ENCODE measurements at regions not wholly inside any gene's neighbourhood (a gene's known extent, or its start where the extent isn't known, plus 50 kb on each side); places are given as distances from the start of the nearest gene placed in this dataset.

DNA sequence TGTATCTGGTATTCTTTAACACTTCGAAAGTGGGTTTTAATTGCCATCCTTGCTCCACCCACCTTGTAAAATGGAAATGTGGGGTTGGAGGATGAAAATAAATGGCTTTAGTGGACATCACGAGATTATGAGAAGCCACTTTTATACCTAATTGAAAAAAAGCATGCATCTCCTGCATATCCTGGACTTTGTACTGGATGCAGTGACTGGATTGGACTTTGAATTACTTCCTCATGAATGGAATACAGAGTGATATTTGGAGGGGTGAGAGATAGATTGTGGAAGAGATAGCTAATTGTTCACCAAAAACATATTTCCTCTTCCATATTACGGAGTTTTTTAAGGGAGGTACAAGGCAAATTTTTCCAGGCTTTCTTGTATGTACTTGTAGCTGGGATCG lies 813.0 kb downstream of the TENT5A start:
- no peaks in the 10 kb centered on the region for H3K36me3 ChIP-seq (ENCODE audit: insufficient read depth, low read length)
- H3K9ac ChIP-seq (ENCODE audit: insufficient read length) = no peak overlapping the region
- TF ChIP-seq POLR2AphosphoS5 (IDR thresholded peaks at IDR 0.05; ENCODE audit: borderline replicate concordance, low read depth, low read length) (no peak), FOXP2 (optimal IDR thresholded peaks at IDR 0.05; ENCODE audit: control extremely low read depth, extremely low read length, insufficient read depth) (no peak), EZH2 (IDR thresholded peaks at IDR 0.05) (no peak)
- DNase-seq (ENCODE audit: low read depth, low spot score) = no peak
- no peaks in the 10 kb centered on the region; the same call in 1 of the 2 replicates for H3K9me3 ChIP-seq (ENCODE audit: low read depth, low read length)
- H3K27ac ChIP-seq = no peak overlapping the region
- no peak overlapping the region for H3K4me3 ChIP-seq

DNA sequence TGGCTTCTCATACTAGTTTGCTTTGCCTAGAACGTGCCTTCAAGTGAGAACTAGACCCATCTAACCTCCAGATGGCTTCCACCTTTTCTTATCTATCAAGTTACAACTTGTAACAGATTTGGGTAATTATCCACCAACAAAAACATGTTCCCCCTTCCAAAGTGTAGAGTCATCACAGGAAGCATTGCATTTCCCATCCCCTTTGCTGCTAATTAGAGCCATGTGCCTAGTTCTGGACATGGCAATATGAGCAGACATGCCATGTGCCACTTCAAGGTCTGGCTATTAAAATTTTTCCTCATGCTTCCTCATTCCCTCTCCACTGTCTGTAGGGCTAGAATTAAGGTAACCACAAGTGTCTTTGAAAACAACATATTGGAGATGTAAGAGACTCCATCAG lies 814.4 kb downstream of the TENT5A start:
- H3K27ac ChIP-seq = no peak overlapping the region
- no peak overlapping the region for H3K9ac ChIP-seq (ENCODE audit: insufficient read length)
- H3K36me3 ChIP-seq (ENCODE audit: insufficient read depth, low read length) = no peaks in the 10 kb centered on the region
- no peaks in the 10 kb centered on the region; the same call in 1 of the 2 replicates for H3K9me3 ChIP-seq (ENCODE audit: low read depth, low read length)
- DNase-seq (ENCODE audit: low read depth, low spot score) = no peak
- no peak overlapping the region for H3K4me3 ChIP-seq
- no peak for TF ChIP-seq EZH2 (IDR thresholded peaks at IDR 0.05)
- no peak for TF ChIP-seq FOXP2 (optimal IDR thresholded peaks at IDR 0.05; ENCODE audit: control extremely low read depth, extremely low read length, insufficient read depth)
- TF ChIP-seq POLR2AphosphoS5 (IDR thresholded peaks at IDR 0.05; ENCODE audit: borderline replicate concordance, low read depth, low read length) = no peak

DNA sequence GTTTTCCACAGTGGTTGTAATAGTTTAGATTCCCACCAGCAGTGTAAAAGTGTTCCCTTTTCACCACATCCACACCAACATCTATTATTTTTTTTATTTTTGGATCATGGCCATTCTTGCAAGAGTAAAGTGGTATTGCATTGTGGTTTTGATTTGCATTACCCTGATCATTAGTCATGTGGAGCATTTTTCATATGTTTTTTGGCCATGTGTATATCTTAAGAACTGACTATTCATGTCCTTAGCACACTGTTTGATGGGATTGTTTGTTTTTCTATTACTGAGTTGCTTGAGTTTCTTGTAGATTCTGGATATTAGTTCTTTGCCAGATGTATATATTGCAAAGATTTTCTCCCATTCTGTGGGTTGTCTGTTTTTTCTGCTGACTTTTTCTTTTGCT lies 820.1 kb downstream of the TENT5A start:
- Histone ChIP-seq H3K27ac (no peak overlapping the region), H3K9ac (ENCODE audit: insufficient read length) (no peak overlapping the region), H3K4me3 (no peak overlapping the region), H3K36me3 (ENCODE audit: insufficient read depth, low read length) (no peaks in the 10 kb centered on the region), H3K9me3 (ENCODE audit: low read depth, low read length) (no peaks in the 10 kb centered on the region; the same call in none of the 2 replicates)
- DNase-seq (ENCODE audit: low read depth, low spot score) = no peak
- no peak for TF ChIP-seq POLR2AphosphoS5 (IDR thresholded peaks at IDR 0.05; ENCODE audit: borderline replicate concordance, low read depth, low read length)
- TF ChIP-seq EZH2 (IDR thresholded peaks at IDR 0.05) = no peak
- TF ChIP-seq FOXP2 (optimal IDR thresholded peaks at IDR 0.05; ENCODE audit: control extremely low read depth, extremely low read length, insufficient read depth) = no peak

DNA sequence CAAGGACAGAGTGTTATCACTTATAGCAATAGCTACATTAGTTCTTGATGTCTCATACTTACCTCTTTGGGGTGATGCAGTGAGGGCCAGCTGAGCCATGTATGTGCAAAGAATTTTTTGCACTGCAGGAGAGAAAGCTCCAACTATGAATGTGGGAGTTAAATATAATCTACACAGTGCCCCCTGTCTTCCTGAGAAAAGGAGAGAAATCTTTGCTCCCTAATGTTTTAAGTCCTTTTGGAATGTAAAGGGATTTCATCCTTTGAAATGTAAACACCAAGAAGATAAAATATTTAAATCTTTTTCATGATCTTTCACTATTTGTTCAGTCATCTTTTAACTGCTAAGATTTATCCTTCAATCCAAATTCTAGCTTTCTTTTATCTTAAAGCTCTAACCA lies 822.1 kb downstream of the TENT5A start:
- H3K27ac ChIP-seq = no peak overlapping the region
- H3K36me3 ChIP-seq (ENCODE audit: insufficient read depth, low read length) = no peaks in the 10 kb centered on the region
- no peak overlapping the region for H3K4me3 ChIP-seq
- no peak for TF ChIP-seq FOXP2 (optimal IDR thresholded peaks at IDR 0.05; ENCODE audit: control extremely low read depth, extremely low read length, insufficient read depth)
- no peak for TF ChIP-seq EZH2 (IDR thresholded peaks at IDR 0.05)
- TF ChIP-seq POLR2AphosphoS5 (IDR thresholded peaks at IDR 0.05; ENCODE audit: borderline replicate concordance, low read depth, low read length) = no peak
- H3K9me3 ChIP-seq (ENCODE audit: low read depth, low read length) = no peaks in the 10 kb centered on the region; the same call in 1 of the 2 replicates
- H3K9ac ChIP-seq (ENCODE audit: insufficient read length) = no peak overlapping the region
- DNase-seq (ENCODE audit: low read depth, low spot score) = no peak

DNA sequence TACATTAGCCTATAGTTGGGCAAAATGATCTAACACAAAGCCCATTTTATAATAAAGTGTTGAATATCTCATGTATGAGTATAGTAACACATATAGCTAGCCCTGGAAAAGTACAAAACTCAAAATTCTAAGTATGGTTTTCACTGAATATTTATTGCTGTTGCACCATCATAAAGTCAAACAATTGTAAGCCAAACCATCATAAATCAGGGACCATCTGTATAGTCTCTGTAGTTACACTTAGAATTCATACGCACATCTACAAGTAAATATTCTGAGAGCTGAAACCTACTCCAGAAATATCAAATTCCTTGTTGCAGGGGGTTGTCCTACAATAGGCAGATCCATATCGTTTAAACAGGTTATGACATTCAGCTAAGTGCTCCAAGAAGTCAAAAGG lies 817.3 kb downstream of the BCKDHB start:
- no peaks in the 10 kb centered on the region for H3K36me3 ChIP-seq (ENCODE audit: insufficient read depth, low read length)
- no peaks in the 10 kb centered on the region for H3K9me3 ChIP-seq (ENCODE audit: low read depth, low read length)
- no peak overlapping the region for H3K27ac ChIP-seq
- no peak overlapping the region for H3K4me3 ChIP-seq
- no peak overlapping the region for H3K9ac ChIP-seq (ENCODE audit: insufficient read length)
- no peak for TF ChIP-seq FOXP2 (optimal IDR thresholded peaks at IDR 0.05; ENCODE audit: control extremely low read depth, extremely low read length, insufficient read depth)
- no peak for TF ChIP-seq EZH2 (IDR thresholded peaks at IDR 0.05)
- TF ChIP-seq POLR2AphosphoS5 (IDR thresholded peaks at IDR 0.05; ENCODE audit: borderline replicate concordance, low read depth, low read length) = no peak
- no peak for DNase-seq (ENCODE audit: low read depth, low spot score)

DNA sequence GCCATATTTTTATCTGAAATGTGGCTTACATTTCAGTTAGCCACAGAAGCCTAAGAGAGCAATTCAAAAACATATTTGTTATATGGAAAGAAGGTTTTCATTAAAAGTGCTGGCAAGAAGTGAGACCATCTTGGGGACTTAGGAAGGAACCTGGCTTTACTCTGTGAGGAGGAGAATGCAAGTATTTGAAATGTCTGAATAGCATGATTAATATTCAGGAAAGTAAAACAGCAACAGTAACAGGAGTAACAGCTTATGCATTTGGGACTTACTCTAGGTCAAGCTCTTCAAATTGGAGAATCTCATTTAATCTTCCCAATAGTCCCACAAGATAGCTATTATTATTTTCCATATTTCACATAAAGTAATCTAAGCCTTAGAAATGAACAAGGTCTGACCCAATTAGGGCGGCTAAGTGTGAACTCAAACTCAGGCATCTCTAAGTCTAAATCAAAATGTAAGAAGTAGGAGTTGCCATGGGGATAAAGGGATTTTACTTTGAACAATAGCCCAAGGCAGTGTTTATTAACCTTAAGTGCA lies 816.5 kb downstream of the BCKDHB start:
- Histone ChIP-seq H3K9ac (ENCODE audit: insufficient read length) (no peak overlapping the region), H3K36me3 (ENCODE audit: insufficient read depth, low read length) (no peaks in the 10 kb centered on the region)
- DNase-seq (ENCODE audit: low read depth, low spot score) = no peak

DNA sequence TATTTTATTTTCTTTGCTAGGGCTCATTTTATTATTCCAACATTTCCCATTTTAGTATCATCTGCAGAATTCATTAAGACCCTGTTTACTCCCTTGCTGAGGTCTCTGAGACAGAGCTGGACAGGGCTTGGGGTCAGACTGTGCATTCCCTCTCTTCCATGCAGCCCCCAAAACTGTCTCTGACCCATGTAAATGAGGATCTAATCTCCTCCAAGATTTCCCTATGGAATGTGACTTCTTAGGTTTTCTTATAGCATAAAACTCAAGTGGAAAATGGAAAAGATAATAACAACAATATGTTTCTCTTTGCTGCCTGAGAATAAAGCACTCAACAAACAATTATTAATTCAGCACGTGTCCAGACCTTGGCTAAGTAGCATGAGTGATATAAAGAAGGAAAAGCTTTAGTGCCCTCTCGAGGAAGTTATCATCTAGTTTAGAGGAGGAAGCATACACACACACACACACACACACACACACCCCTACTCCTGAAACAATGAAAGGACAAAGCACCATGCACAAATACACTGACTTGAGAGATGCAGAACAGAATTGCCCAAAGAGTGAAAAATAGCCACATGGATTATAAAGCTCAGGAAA lies 815.5 kb downstream of the BCKDHB start:
- Histone ChIP-seq H3K9ac (ENCODE audit: insufficient read length) (no peak overlapping the region), H3K9me3 (ENCODE audit: low read depth, low read length) (no peaks in the 10 kb centered on the region), H3K36me3 (ENCODE audit: insufficient read depth, low read length) (no peaks in the 10 kb centered on the region), H3K4me3 (no peak overlapping the region), H3K27ac (no peak overlapping the region)
- no peak for DNase-seq (ENCODE audit: low read depth, low spot score)
- no peak for TF ChIP-seq EZH2 (IDR thresholded peaks at IDR 0.05)
- TF ChIP-seq FOXP2 (optimal IDR thresholded peaks at IDR 0.05; ENCODE audit: control extremely low read depth, extremely low read length, insufficient read depth) = no peak
- no peak for TF ChIP-seq POLR2AphosphoS5 (IDR thresholded peaks at IDR 0.05; ENCODE audit: borderline replicate concordance, low read depth, low read length)

More for the DNA sequence above, 816.5 kb downstream of the BCKDHB start:
- no peak for TF ChIP-seq FOXP2 (optimal IDR thresholded peaks at IDR 0.05; ENCODE audit: control extremely low read depth, extremely low read length, insufficient read depth)
- no peak for TF ChIP-seq POLR2AphosphoS5 (IDR thresholded peaks at IDR 0.05; ENCODE audit: borderline replicate concordance, low read depth, low read length)
- TF ChIP-seq EZH2 (IDR thresholded peaks at IDR 0.05) = no peak
- H3K4me3 ChIP-seq = no peak overlapping the region
- no peaks in the 10 kb centered on the region for H3K9me3 ChIP-seq (ENCODE audit: low read depth, low read length)
- H3K27ac ChIP-seq = no peak overlapping the region

DNA sequence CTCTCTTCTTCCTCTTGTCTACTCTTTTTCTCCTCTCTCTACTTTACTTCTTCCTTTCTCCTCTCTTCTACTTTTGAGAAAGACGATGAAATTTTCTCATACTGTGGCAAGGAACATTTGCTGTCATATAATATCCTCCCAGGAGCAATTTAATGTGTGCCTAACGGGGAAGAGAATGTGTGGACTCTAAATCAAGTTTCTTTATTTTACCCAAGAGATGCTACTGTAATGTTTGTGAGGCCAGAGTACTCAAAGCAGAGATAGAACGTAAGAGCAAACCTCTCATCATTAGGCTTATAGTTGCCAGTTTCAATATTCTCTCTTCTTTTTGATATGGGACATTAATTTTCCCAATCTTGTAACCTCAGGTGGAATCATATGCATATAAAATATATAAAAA lies 801.4 kb downstream of the BCKDHB start:
- H3K9me3 ChIP-seq (ENCODE audit: low read depth, low read length) = no peaks in the 10 kb centered on the region
- no peaks in the 10 kb centered on the region for H3K36me3 ChIP-seq (ENCODE audit: insufficient read depth, low read length)
- no peak for TF ChIP-seq POLR2AphosphoS5 (IDR thresholded peaks at IDR 0.05; ENCODE audit: borderline replicate concordance, low read depth, low read length)
- no peak for TF ChIP-seq FOXP2 (optimal IDR thresholded peaks at IDR 0.05; ENCODE audit: control extremely low read depth, extremely low read length, insufficient read depth)
- no peak for TF ChIP-seq EZH2 (IDR thresholded peaks at IDR 0.05)
- H3K4me3 ChIP-seq = no peak overlapping the region
- DNase-seq (ENCODE audit: low read depth, low spot score) = no peak
- no peak overlapping the region for H3K27ac ChIP-seq
- no peak overlapping the region for H3K9ac ChIP-seq (ENCODE audit: insufficient read length)
